Keratinocyte (primary cell): ENCODE measurements at regions not wholly inside any gene's neighbourhood (a gene's known extent, or its start where the extent isn't known, plus 50 kb on each side); places are given as distances from the start of the nearest gene placed in this dataset.

Source experiments
- DNase-seq: peaks from one replicate; pipeline ENCODE4 v3.0.0-alpha.2; 2011; ENCODE audit warnings: low read depth, missing footprints, low spot score
- FAIRE-seq: peaks from 2 replicates; lab custom pipeline; 2011; peaks lifted over from hg19 to GRCh38; lab: Jason Lieb, UNC
- H2AFZ ChIP-seq: 2 replicates; pipeline ENCODE4 v1.6.0; 2012; ENCODE audit warnings: low read length, control low read depth, inconsistent platforms; ENCODE audit not compliant: control insufficient read depth
- H3K27ac ChIP-seq: 2 replicates; pipeline ENCODE4 v1.5.1; 2011; ENCODE audit warnings: low read length; ENCODE audit not compliant: control insufficient read depth, insufficient read depth
- H3K27me3 ChIP-seq: 3 replicates; pipeline ENCODE4 v1.6.0; 2011; ENCODE audit warnings: low read length; ENCODE audit not compliant: control insufficient read depth, insufficient read depth; ENCODE audit errors: extremely low read depth
- H3K36me3 ChIP-seq, 2 experiments: 2 replicates in 1 of 2; 3 replicates in 1 of 2; pipeline ENCODE4 v1.5.1; 2011; ENCODE audit warnings: low read length in 2 of 2, mild to moderate bottlenecking in 1 of 2; ENCODE audit not compliant: control insufficient read depth in 2 of 2, insufficient read depth in 2 of 2; ENCODE audit errors: extremely low read depth in 1 of 2
- H3K4me1 ChIP-seq: 3 replicates; pipeline ENCODE4 v1.5.1; 2011; ENCODE audit warnings: low read length; ENCODE audit not compliant: control insufficient read depth, insufficient read depth; ENCODE audit errors: extremely low read depth
- H3K4me2 ChIP-seq: 3 replicates; pipeline ENCODE4 v1.6.0; 2011; ENCODE audit warnings: low read depth, low read length; ENCODE audit not compliant: control insufficient read depth, insufficient read depth; ENCODE audit errors: extremely low read depth
- H3K4me3 ChIP-seq, 3 experiments: fragments of 200-600 bp in 1 of 3; sonication (generic) in 1 of 3; 2 replicates in 2 of 3; 3 replicates in 1 of 3; pipeline ENCODE4 v1.5.1; 2011 to 2016; ENCODE audit warnings: low read length in 3 of 3, mild to moderate bottlenecking in 3 of 3, control low read depth in 2 of 3, inconsistent platforms in 1 of 3, low read depth in 1 of 3, mixed read lengths in 1 of 3, mixed run types in 1 of 3, moderate library complexity in 1 of 3; ENCODE audit not compliant: control insufficient read depth in 2 of 3, insufficient read depth in 2 of 3; ENCODE audit errors: extremely low read depth in 1 of 3
- H3K79me2 ChIP-seq: 2 replicates; pipeline ENCODE4 v1.6.0; 2012; ENCODE audit warnings: low read length; ENCODE audit not compliant: control insufficient read depth, insufficient read depth
- H3K9ac ChIP-seq: 3 replicates; pipeline ENCODE4 v1.6.0; 2011; ENCODE audit warnings: low read length; ENCODE audit not compliant: control insufficient read depth, insufficient read depth; ENCODE audit errors: extremely low read depth
- H3K9me1 ChIP-seq: 3 replicates; pipeline ENCODE4 v1.6.0; 2011; ENCODE audit warnings: low read length; ENCODE audit not compliant: control insufficient read depth, insufficient read depth; ENCODE audit errors: extremely low read depth
- H3K9me3 ChIP-seq: 2 replicates; pipeline ENCODE4 v1.5.1; 2012; ENCODE audit warnings: low read depth, low read length; ENCODE audit not compliant: control insufficient read depth
- H4K20me1 ChIP-seq: 3 replicates; pipeline ENCODE4 v1.6.0; 2011; ENCODE audit warnings: low read length; ENCODE audit not compliant: control insufficient read depth, insufficient read depth; ENCODE audit errors: extremely low read depth
- CTCF ChIP-seq, 3 experiments: IDR thresholded peaks in 1 of 3; conservative IDR thresholded peaks in 1 of 3; optimal IDR thresholded peaks in 1 of 3; 2 replicates in 2 of 3; 3 replicates in 1 of 3; pipeline versions ENCODE3 to v1.5.1; 2011; ENCODE audit warnings: low read length in 3 of 3, mild to moderate bottlenecking in 3 of 3, moderate library complexity in 2 of 3, control low read depth in 1 of 3, inconsistent platforms in 1 of 3; ENCODE audit not compliant: insufficient read depth in 2 of 3; ENCODE audit errors: extremely low read depth in 1 of 3
- EZH2 ChIP-seq: IDR thresholded peaks from one replicate; pipeline ENCODE4 v1.6.1; 2012; ENCODE audit warnings: inconsistent platforms, mild to moderate bottlenecking, low read length, moderate library complexity
- dilution Hi-C: fragments of 300-500 bp; cut with MboI; formaldehyde crosslinking; loops from one replicate; pipeline ENCODE4 v1.7.0; 2020; ENCODE audit warnings: low sequenced_read_pairs; ENCODE audit not compliant: extremely low pct_ligation_motif_present

GRCh38 chr5:147972076-147972840 lies 65.9 kb upstream of the C5orf46 start:
- H3K4me3 ChIP-seq: no peak overlapping the region
- H3K27ac ChIP-seq: peak overlapping the region; percentile 19
- no peaks in the 10 kb centered on the region for H3K9me3 ChIP-seq
- no peaks in the 10 kb centered on the region for H4K20me1 ChIP-seq
- TF ChIP-seq CTCF (optimal IDR thresholded peaks at IDR 0.05 in 1 of 3, IDR thresholded peaks at IDR 0.05 in 1 of 3, conservative IDR thresholded peaks at IDR 0.05 in 1 of 3; ENCODE audit: extremely low read depth in 1 of 3, insufficient read depth in 2 of 3, low read length in 3 of 3) (no peak), EZH2 (no peak)
- H3K4me2 ChIP-seq: no peak overlapping the region
- dilution Hi-C loops: no loop called here
- no peaks in the 10 kb centered on the region for H3K36me3 ChIP-seq
- H3K27me3 ChIP-seq: no peaks in the 10 kb centered on the region
- no peaks in the 10 kb centered on the region for H3K9me1 ChIP-seq
- FAIRE-seq: no peak
- no peak overlapping the region for H3K9ac ChIP-seq
- H2AFZ ChIP-seq: no peak overlapping the region
- no peaks in the 10 kb centered on the region for H3K79me2 ChIP-seq
- peaks cover 9% of the 10 kb centered on the region for H3K4me1 ChIP-seq
- no peak for DNase-seq

GRCh38 chr5:147971472-147971871 lies 65.1 kb upstream of the C5orf46 start:
- Histone ChIP-seq H2AFZ (no peak overlapping the region), H3K27me3 (no peaks in the 10 kb centered on the region), H3K36me3 (no peaks in the 10 kb centered on the region), H3K9me1 (no peaks in the 10 kb centered on the region), H4K20me1 (no peaks in the 10 kb centered on the region), H3K4me2 (no peak overlapping the region), H3K27ac (no peak overlapping the region), H3K9ac (no peak overlapping the region), H3K4me1 (peaks cover 9% of the 10 kb centered on the region), H3K79me2 (no peaks in the 10 kb centered on the region), H3K9me3 (no peaks in the 10 kb centered on the region), H3K4me3 (no peak overlapping the region)
- DNase-seq (peak; percentile 48), FAIRE-seq (no peak)
- dilution Hi-C loops: no loop called here
- TF ChIP-seq EZH2 (no peak), CTCF (optimal IDR thresholded peaks at IDR 0.05 in 1 of 3, IDR thresholded peaks at IDR 0.05 in 1 of 3, conservative IDR thresholded peaks at IDR 0.05 in 1 of 3; ENCODE audit: extremely low read depth in 1 of 3, insufficient read depth in 2 of 3, low read length in 3 of 3) (no peak)
